Mucosa of descending colon (tissue), 3 donors: ENCODE measurements at regions not wholly inside any gene's neighbourhood (a gene's known extent, or its start where the extent isn't known, plus 50 kb on each side); places are given as distances from the start of the nearest gene placed in this dataset.

ENCODE experiments used
- ATAC-seq: fragments of 200-7000 bp; cut with Tn5 transposase; one replicate; pipeline ENCODE4 v1.9.1; 2020; ENCODE audit warnings: mild to moderate bottlenecking, moderate library complexity
- DNase-seq, 3 donors: peaks; one replicate each; pipeline ENCODE4 v3.0.0-alpha.2; 2020
- H3K36me3 ChIP-seq: fragments of 200-600 bp; one replicate; pipeline ENCODE4 v1.8.0; 2021; ENCODE audit warnings: low read depth, mild to moderate bottlenecking
- H3K4me1 ChIP-seq: fragments of 200-600 bp; one replicate; pipeline ENCODE4 v1.8.0; 2021; ENCODE audit warnings: low read depth, mild to moderate bottlenecking
- H3K4me3 ChIP-seq: fragments of 200-600 bp; one replicate; pipeline ENCODE4 v1.8.0; 2021; ENCODE audit warnings: mild to moderate bottlenecking
- H3K9me3 ChIP-seq: fragments of 200-600 bp; one replicate; pipeline ENCODE4 v1.8.0; 2021; ENCODE audit warnings: mild to moderate bottlenecking
- intact Hi-C, 2 donors: fragments of 100-400 bp; cut with DNase I in 1 of 2; cut with micrococcal nuclease in 1 of 2; formaldehyde crosslinking; loops; one replicate each; pipeline versions ENCODE4 v1.11.0 to v1.11.1; 2022; cut with DNase I, micrococcal nuclease
- TF ChIP-seq, protein P1 (sequence below): fragments of 200-600 bp; IDR thresholded peaks from one replicate; pipeline ENCODE4 v1.8.0; 2022; ENCODE audit warnings: antibody characterized with exemption, mild to moderate bottlenecking
- donor health status: DM: no; HTN: no; CAD: no; lungs with moderate emphysema.
- donor health status: DM: no; HTN: no; CAD: no.
- donor health status: DM: no; HTN: yes; CAD: no.

GRCh38 chr2:51829477-51829876 lies 797.5 kb upstream of the NRXN1 start:
- Histone ChIP-seq H3K36me3 (no peaks in the 10 kb centered on the region), H3K9me3 (no peaks in the 10 kb centered on the region), H3K4me3 (no peak overlapping the region), H3K4me1 (no peaks in the 10 kb centered on the region)
- intact Hi-C loops = no loop called here
- ATAC-seq (no peak), DNase-seq (no peak)
- TF ChIP-seq, protein P1, sequence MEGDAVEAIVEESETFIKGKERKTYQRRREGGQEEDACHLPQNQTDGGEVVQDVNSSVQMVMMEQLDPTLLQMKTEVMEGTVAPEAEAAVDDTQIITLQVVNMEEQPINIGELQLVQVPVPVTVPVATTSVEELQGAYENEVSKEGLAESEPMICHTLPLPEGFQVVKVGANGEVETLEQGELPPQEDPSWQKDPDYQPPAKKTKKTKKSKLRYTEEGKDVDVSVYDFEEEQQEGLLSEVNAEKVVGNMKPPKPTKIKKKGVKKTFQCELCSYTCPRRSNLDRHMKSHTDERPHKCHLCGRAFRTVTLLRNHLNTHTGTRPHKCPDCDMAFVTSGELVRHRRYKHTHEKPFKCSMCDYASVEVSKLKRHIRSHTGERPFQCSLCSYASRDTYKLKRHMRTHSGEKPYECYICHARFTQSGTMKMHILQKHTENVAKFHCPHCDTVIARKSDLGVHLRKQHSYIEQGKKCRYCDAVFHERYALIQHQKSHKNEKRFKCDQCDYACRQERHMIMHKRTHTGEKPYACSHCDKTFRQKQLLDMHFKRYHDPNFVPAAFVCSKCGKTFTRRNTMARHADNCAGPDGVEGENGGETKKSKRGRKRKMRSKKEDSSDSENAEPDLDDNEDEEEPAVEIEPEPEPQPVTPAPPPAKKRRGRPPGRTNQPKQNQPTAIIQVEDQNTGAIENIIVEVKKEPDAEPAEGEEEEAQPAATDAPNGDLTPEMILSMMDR = no peak

DNA sequence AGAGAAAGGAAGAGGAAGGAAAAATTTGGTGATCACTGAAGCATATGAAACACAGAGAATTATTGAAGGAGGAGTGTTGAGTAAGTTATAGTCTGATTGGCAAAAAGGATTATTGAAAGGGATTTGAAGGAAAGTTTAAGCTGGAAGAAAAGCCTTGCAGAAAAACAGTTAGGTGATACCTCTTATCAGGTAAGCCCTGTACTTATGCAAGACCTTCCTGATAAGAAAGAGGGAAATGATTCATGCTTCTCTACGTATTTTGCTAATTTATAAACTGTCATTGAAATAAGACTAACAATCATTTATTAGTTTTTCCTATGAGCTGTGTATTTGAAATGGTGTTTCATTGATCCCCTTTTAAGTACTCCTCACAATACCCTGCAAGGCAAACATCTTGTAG lies 793.9 kb upstream of the NRXN1 start:
- H3K36me3 ChIP-seq = no peaks in the 10 kb centered on the region
- intact Hi-C loops = no loop called here
- TF ChIP-seq, protein P1 = no peak
- ATAC-seq = no peak
- H3K9me3 ChIP-seq = no peaks in the 10 kb centered on the region
- DNase-seq = no peak
- H3K4me3 ChIP-seq = no peak overlapping the region
- no peaks in the 10 kb centered on the region for H3K4me1 ChIP-seq

GRCh38 chr2:51813247-51813646 lies 781.3 kb upstream of the NRXN1 start:
- H3K36me3 ChIP-seq = no peaks in the 10 kb centered on the region
- DNase-seq (no peak), ATAC-seq (no peak)
- H3K4me1 ChIP-seq = no peaks in the 10 kb centered on the region
- TF ChIP-seq, protein P1 = no peak
- H3K4me3 ChIP-seq = no peak overlapping the region
- intact Hi-C loops = no loop called here
- H3K9me3 ChIP-seq = no peaks in the 10 kb centered on the region

DNA sequence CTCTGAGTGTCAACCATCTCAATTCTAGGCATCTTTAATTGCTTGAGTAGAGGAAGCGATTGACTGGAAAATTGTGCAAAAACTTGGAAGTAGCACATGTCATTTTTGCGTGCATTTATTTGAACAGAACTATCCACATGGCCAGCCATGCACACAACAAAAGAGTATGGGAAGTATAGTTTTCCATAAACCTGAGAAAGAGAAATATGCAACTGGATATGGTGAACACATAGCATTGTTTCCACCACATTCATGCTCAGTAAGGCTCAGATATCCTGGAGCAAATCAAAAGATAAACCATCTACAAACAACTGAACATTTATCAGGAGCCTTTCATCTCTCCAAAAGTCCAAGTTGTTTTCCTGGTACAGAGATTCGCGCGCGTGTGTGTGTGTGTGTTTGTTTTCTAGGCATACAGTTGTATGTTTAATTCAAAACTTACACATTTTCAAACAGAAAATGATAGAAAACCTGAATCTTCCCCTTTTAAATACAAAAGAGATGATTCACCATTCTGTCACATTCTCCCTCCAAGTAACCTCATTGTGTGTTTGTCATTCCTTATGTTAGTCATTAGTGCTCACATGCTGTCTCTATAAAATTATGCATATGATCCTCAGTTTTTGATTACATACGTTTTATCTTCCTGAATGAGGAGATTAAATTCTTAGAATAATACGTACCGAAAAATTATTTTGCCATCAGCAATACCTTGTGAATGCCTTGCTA lies 780.4 kb upstream of the NRXN1 start:
- H3K9me3 ChIP-seq = no peaks in the 10 kb centered on the region
- no peak overlapping the region for H3K4me3 ChIP-seq
- no peaks in the 10 kb centered on the region for H3K36me3 ChIP-seq
- TF ChIP-seq, protein P1 = no peak
- ATAC-seq (no peak), DNase-seq (no peak)
- H3K4me1 ChIP-seq = no peaks in the 10 kb centered on the region
- intact Hi-C loops = no loop called here

- no peak for ATAC-seq
- TF ChIP-seq, protein P1 = no peak
- Histone ChIP-seq H3K36me3 (no peaks in the 10 kb centered on the region), H3K9me3 (no peaks in the 10 kb centered on the region), H3K4me1 (no peaks in the 10 kb centered on the region), H3K4me3 (no peak overlapping the region)
- no peak for DNase-seq
- intact Hi-C loops = no loop called here
Observed at GRCh38 chr2:51810197-51810596, 778.3 kb upstream of the NRXN1 start.

- Histone ChIP-seq H3K9me3 (no peaks in the 10 kb centered on the region), H3K4me3 (no peak overlapping the region), H3K4me1 (no peaks in the 10 kb centered on the region), H3K36me3 (no peaks in the 10 kb centered on the region)
- intact Hi-C loops = no loop called here
- DNase-seq (no peak), ATAC-seq (no peak)
- TF ChIP-seq, protein P1 = no peak
Observed at GRCh38 chr2:51807229-51807628, 775.3 kb upstream of the NRXN1 start.
